ENCODE measurements at regions not wholly inside any gene's neighbourhood (a gene's known extent, or its start where the extent isn't known, plus 50 kb on each side); places are given as distances from the start of the nearest gene placed in this dataset.
A peak's percentile ranks its signal among the peaks of the same experiment; 100 is the strongest.
"Not testable (repeated sequence)": the region's sequence is repeated elsewhere in the genome, so short reads cannot be mapped to it uniquely, and the experiment has no call there.

- H3K9ac ChIP-seq (ENCODE audit: low read length): no peak overlapping the region
- H3K27ac ChIP-seq (ENCODE audit: low read depth, low read length): no peak overlapping the region
- no peaks in the 10 kb centered on the region for H3K27me3 ChIP-seq (ENCODE audit: control insufficient read depth, insufficient read depth, low read length)
- H3K4me3 ChIP-seq (ENCODE audit: low read depth, low read length): no peak overlapping the region
- H3K36me3 ChIP-seq (ENCODE audit: control insufficient read depth, insufficient read depth, low read length): 0 out of 2 replicates have a peak, but pooled peaks cover 2% of the 10 kb centered on the region
- H3K4me1 ChIP-seq (ENCODE audit: control insufficient read depth, insufficient read depth, low read length): peaks cover 4% of the 10 kb centered on the region; the same call in 1 of the 2 replicates
- peaks cover 15% of the 10 kb centered on the region for H3K9me3 ChIP-seq (ENCODE audit: control insufficient read depth, insufficient read depth, low read depth, low read length)
These were observed 421.6 kb upstream of the PIK3R1 start for GRCh38 chr5:67793966-67794365.

GRCh38 chr5:67793418-67793817, 422.1 kb upstream of the PIK3R1 start:
- Histone ChIP-seq H3K9me3 (ENCODE audit: control insufficient read depth, insufficient read depth, low read depth, low read length) (peaks cover 9% of the 10 kb centered on the region), H3K27me3 (ENCODE audit: control insufficient read depth, insufficient read depth, low read length) (no peaks in the 10 kb centered on the region), H3K9ac (ENCODE audit: low read length) (no peak overlapping the region), H3K4me1 (ENCODE audit: control insufficient read depth, insufficient read depth, low read length) (peaks cover 4% of the 10 kb centered on the region; the same call in 1 of the 2 replicates), H3K4me3 (ENCODE audit: low read depth, low read length) (no peak overlapping the region), H3K36me3 (ENCODE audit: control insufficient read depth, insufficient read depth, low read length) (0 out of 2 replicates have a peak, but pooled peaks cover 2% of the 10 kb centered on the region), H3K27ac (ENCODE audit: low read depth, low read length) (no peak overlapping the region)

GRCh38 chr5:67792891-67793290, 422.7 kb upstream of the PIK3R1 start:
- no peaks in the 10 kb centered on the region for H3K36me3 ChIP-seq (ENCODE audit: control insufficient read depth, insufficient read depth, low read length)
- peaks cover 4% of the 10 kb centered on the region; the same call in 1 of the 2 replicates for H3K9me3 ChIP-seq (ENCODE audit: control insufficient read depth, insufficient read depth, low read depth, low read length)
- H3K9ac ChIP-seq (ENCODE audit: low read length): no peak overlapping the region
- no peak overlapping the region for H3K27ac ChIP-seq (ENCODE audit: low read depth, low read length)
- no peaks in the 10 kb centered on the region for H3K27me3 ChIP-seq (ENCODE audit: control insufficient read depth, insufficient read depth, low read length)
- H3K4me3 ChIP-seq (ENCODE audit: low read depth, low read length): no peak overlapping the region
- H3K4me1 ChIP-seq (ENCODE audit: control insufficient read depth, insufficient read depth, low read length): peaks cover 4% of the 10 kb centered on the region; the same call in 1 of the 2 replicates

- Histone ChIP-seq H3K9me3 (ENCODE audit: control insufficient read depth, insufficient read depth, low read depth, low read length) (no peaks in the 10 kb centered on the region), H3K9ac (ENCODE audit: low read length) (no peak overlapping the region), H3K4me3 (ENCODE audit: low read depth, low read length) (no peak overlapping the region), H3K27ac (ENCODE audit: low read depth, low read length) (no peak overlapping the region), H3K27me3 (ENCODE audit: control insufficient read depth, insufficient read depth, low read length) (no peaks in the 10 kb centered on the region), H3K4me1 (ENCODE audit: control insufficient read depth, insufficient read depth, low read length) (peaks cover 4% of the 10 kb centered on the region; the same call in 1 of the 2 replicates), H3K36me3 (ENCODE audit: control insufficient read depth, insufficient read depth, low read length) (no peaks in the 10 kb centered on the region)
These were observed 425.2 kb upstream of the PIK3R1 start for GRCh38 chr5:67790390-67790789.

- not testable (repeated sequence) for H3K9me3 ChIP-seq (ENCODE audit: control insufficient read depth, insufficient read depth, low read depth, low read length); H3K4me1 ChIP-seq (ENCODE audit: control insufficient read depth, insufficient read depth, low read length); H3K27ac ChIP-seq (ENCODE audit: low read depth, low read length); H3K36me3 ChIP-seq (ENCODE audit: control insufficient read depth, insufficient read depth, low read length); H3K27me3 ChIP-seq (ENCODE audit: control insufficient read depth, insufficient read depth, low read length)
- peak overlapping the region; percentile 38 for H3K9ac ChIP-seq (ENCODE audit: low read length)
- peak overlapping the region; percentile 49 for H3K4me3 ChIP-seq (ENCODE audit: low read depth, low read length)
These were observed 435.5 kb upstream of the PIK3R1 start for GRCh38 chr5:67779893-67780623.

GRCh38 chr5:67774786-67775185, 440.8 kb upstream of the PIK3R1 start:
- Histone ChIP-seq H3K27ac (ENCODE audit: low read depth, low read length) (no peak overlapping the region), H3K4me1 (ENCODE audit: control insufficient read depth, insufficient read depth, low read length) (peaks cover 37% of the 10 kb centered on the region)

GRCh38 chr5:67774267-67774552, 441.3 kb upstream of the PIK3R1 start:
- Histone ChIP-seq H3K4me1 (ENCODE audit: control insufficient read depth, insufficient read depth, low read length) (peaks cover 37% of the 10 kb centered on the region), H3K36me3 (ENCODE audit: control insufficient read depth, insufficient read depth, low read length) (0 out of 2 replicates have a peak, but pooled peaks cover 3% of the 10 kb centered on the region), H3K9me3 (ENCODE audit: control insufficient read depth, insufficient read depth, low read depth, low read length) (peaks cover 4% of the 10 kb centered on the region; the same call in 1 of the 2 replicates), H3K4me3 (ENCODE audit: low read depth, low read length) (no peak overlapping the region), H3K27ac (ENCODE audit: low read depth, low read length) (no peak overlapping the region), H3K9ac (ENCODE audit: low read length) (no peak overlapping the region), H3K27me3 (ENCODE audit: control insufficient read depth, insufficient read depth, low read length) (no peaks in the 10 kb centered on the region)

More at GRCh38 chr5:67774786-67775185, 440.8 kb upstream of the PIK3R1 start:
- Histone ChIP-seq H3K9ac (ENCODE audit: low read length) (no peak overlapping the region), H3K36me3 (ENCODE audit: control insufficient read depth, insufficient read depth, low read length) (0 out of 2 replicates have a peak, but pooled peaks cover 3% of the 10 kb centered on the region), H3K9me3 (ENCODE audit: control insufficient read depth, insufficient read depth, low read depth, low read length) (peaks cover 4% of the 10 kb centered on the region; the same call in 1 of the 2 replicates), H3K27me3 (ENCODE audit: control insufficient read depth, insufficient read depth, low read length) (no peaks in the 10 kb centered on the region), H3K4me3 (ENCODE audit: low read depth, low read length) (no peak overlapping the region)

GRCh38 chr5:67773411-67774266, 441.9 kb upstream of the PIK3R1 start:
- Histone ChIP-seq H3K4me1 (ENCODE audit: control insufficient read depth, insufficient read depth, low read length) (peaks cover 37% of the 10 kb centered on the region), H3K27me3 (ENCODE audit: control insufficient read depth, insufficient read depth, low read length) (no peaks in the 10 kb centered on the region), H3K36me3 (ENCODE audit: control insufficient read depth, insufficient read depth, low read length) (0 out of 2 replicates have a peak, but pooled peaks cover 3% of the 10 kb centered on the region), H3K4me3 (ENCODE audit: low read depth, low read length) (no peak overlapping the region), H3K9ac (ENCODE audit: low read length) (no peak overlapping the region), H3K9me3 (ENCODE audit: control insufficient read depth, insufficient read depth, low read depth, low read length) (peaks cover 4% of the 10 kb centered on the region; the same call in 1 of the 2 replicates), H3K27ac (ENCODE audit: low read depth, low read length) (peak overlapping the region; percentile 65; the same call in 1 of the 2 replicates)

GRCh38 chr5:67771791-67772190, 443.8 kb upstream of the PIK3R1 start:
- Histone ChIP-seq H3K27me3 (ENCODE audit: control insufficient read depth, insufficient read depth, low read length) (no peaks in the 10 kb centered on the region), H3K4me1 (ENCODE audit: control insufficient read depth, insufficient read depth, low read length) (peaks cover 37% of the 10 kb centered on the region), H3K27ac (ENCODE audit: low read depth, low read length) (no peak overlapping the region), H3K9ac (ENCODE audit: low read length) (no peak overlapping the region), H3K36me3 (ENCODE audit: control insufficient read depth, insufficient read depth, low read length) (no peaks in the 10 kb centered on the region), H3K9me3 (ENCODE audit: control insufficient read depth, insufficient read depth, low read depth, low read length) (no peaks in the 10 kb centered on the region; the same call in 1 of the 2 replicates), H3K4me3 (ENCODE audit: low read depth, low read length) (no peak overlapping the region)

- Histone ChIP-seq H3K27me3 (ENCODE audit: control insufficient read depth, insufficient read depth, low read length) (no peaks in the 10 kb centered on the region), H3K4me1 (ENCODE audit: control insufficient read depth, insufficient read depth, low read length) (peaks cover 37% of the 10 kb centered on the region), H3K9me3 (ENCODE audit: control insufficient read depth, insufficient read depth, low read depth, low read length) (no peaks in the 10 kb centered on the region), H3K27ac (ENCODE audit: low read depth, low read length) (no peak overlapping the region), H3K36me3 (ENCODE audit: control insufficient read depth, insufficient read depth, low read length) (no peaks in the 10 kb centered on the region), H3K9ac (ENCODE audit: low read length) (no peak overlapping the region), H3K4me3 (ENCODE audit: low read depth, low read length) (no peak overlapping the region)
These were observed 444.3 kb upstream of the PIK3R1 start for GRCh38 chr5:67771221-67771620.

Data from HUES6 (cell line).